ENCODE measurements at regions not wholly inside any gene's neighbourhood (a gene's known extent, or its start where the extent isn't known, plus 50 kb on each side); places are given as distances from the start of the nearest gene placed in this dataset.

DNA sequence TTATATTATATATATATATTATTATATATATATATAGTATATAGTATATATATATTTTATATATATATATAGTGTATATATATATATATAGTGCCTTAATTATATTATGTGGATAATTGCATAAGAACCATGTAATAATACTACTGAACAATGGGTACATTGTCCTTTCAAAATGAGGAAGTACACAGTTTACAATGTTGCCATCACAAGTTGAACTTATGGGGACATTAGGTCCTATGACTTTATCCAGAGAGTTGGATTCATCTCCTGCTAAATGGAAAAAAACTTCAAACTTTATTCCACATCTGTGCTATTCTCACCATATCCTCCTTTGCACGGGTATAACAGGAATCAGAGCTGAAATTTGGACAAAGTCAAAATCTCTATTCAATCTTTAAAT lies 105.0 kb upstream of the AGR3 start:
- TF ChIP-seq, protein P1, sequence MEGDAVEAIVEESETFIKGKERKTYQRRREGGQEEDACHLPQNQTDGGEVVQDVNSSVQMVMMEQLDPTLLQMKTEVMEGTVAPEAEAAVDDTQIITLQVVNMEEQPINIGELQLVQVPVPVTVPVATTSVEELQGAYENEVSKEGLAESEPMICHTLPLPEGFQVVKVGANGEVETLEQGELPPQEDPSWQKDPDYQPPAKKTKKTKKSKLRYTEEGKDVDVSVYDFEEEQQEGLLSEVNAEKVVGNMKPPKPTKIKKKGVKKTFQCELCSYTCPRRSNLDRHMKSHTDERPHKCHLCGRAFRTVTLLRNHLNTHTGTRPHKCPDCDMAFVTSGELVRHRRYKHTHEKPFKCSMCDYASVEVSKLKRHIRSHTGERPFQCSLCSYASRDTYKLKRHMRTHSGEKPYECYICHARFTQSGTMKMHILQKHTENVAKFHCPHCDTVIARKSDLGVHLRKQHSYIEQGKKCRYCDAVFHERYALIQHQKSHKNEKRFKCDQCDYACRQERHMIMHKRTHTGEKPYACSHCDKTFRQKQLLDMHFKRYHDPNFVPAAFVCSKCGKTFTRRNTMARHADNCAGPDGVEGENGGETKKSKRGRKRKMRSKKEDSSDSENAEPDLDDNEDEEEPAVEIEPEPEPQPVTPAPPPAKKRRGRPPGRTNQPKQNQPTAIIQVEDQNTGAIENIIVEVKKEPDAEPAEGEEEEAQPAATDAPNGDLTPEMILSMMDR (conservative IDR thresholded peaks at IDR 0.05 in 1 of 2, IDR thresholded peaks at IDR 0.05 in 1 of 2; ENCODE audit: low read depth in 1 of 2, low read length in 2 of 2): no peak
- TF ChIP-seq EZH2 (IDR thresholded peaks at IDR 0.05; ENCODE audit: low read length, missing control alignments): no peak

Measured in fibroblast of lung (primary cell).